IMR-90 (cell line): ENCODE measurements at regions not wholly inside any gene's neighbourhood (a gene's known extent, or its start where the extent isn't known, plus 50 kb on each side); places are given as distances from the start of the nearest gene placed in this dataset.

Experiments used
- ATAC-seq: fragments of 200-7000 bp; cut with Tn5 transposase; 2 replicates; pipeline ENCODE4 v1.9.1; 2020; ENCODE audit warnings: low read depth, mild to moderate bottlenecking, moderate library complexity
- BruUV-seq: library from RNA; stranded (reverse); fragments of 400-500 nt; replicated peaks from 2 replicates; lab custom pipeline; 2021; lab: Mats Ljungman, UMichigan
- CTCF ChIA-PET: fragments of 300-600 bp; formaldehyde crosslinking; extraction: SDS; loops from one replicate; lab custom pipeline; 2021; ENCODE audit warnings: antibody characterized with exemption; lab: Yijun Ruan, JAX
- POLR2A ChIA-PET: fragments of 300-600 bp; sonication (Branson Sonifier 250); formaldehyde crosslinking; loops from one replicate; lab custom pipeline; 2022; ENCODE audit warnings: antibody characterized with exemption; ENCODE audit not compliant: unreplicated experiment; lab: Charles Lee
- DNase-seq: peaks from one replicate; pipeline ENCODE4 v3.0.0; 2013
- H2AFZ ChIP-seq: replicated peaks from 2 replicates; pipeline ENCODE3; 2013; ENCODE audit warnings: low read length, mild to moderate bottlenecking; ENCODE audit not compliant: poor library complexity
- H2AK5ac ChIP-seq: 2 replicates; pipeline ENCODE4 v1.6.1; 2013; ENCODE audit warnings: low read depth, low read length, inconsistent platforms
- H2AK9ac ChIP-seq: replicated peaks from 2 replicates; pipeline ENCODE3; 2013; ENCODE audit warnings: mild to moderate bottlenecking, low read depth, low read length, moderate library complexity; ENCODE audit not compliant: poor library complexity
- H2BK120ac ChIP-seq: 2 replicates; pipeline ENCODE4 v1.6.1; 2013; ENCODE audit warnings: low read depth, low read length, inconsistent platforms
- H2BK15ac ChIP-seq: 3 replicates; pipeline ENCODE4 v1.6.1; 2013; ENCODE audit warnings: low read depth, low read length, inconsistent platforms
- H2BK20ac ChIP-seq: 2 replicates; pipeline ENCODE4 v1.6.1; 2013; ENCODE audit warnings: low read depth, mild to moderate bottlenecking, inconsistent platforms, low read length, moderate library complexity
- H2BK5ac ChIP-seq: 2 replicates; pipeline ENCODE4 v1.6.1; 2013; ENCODE audit warnings: mild to moderate bottlenecking, low read depth, low read length, inconsistent platforms; ENCODE audit not compliant: poor library complexity, severe bottlenecking
- H3K14ac ChIP-seq: replicated peaks from 2 replicates; pipeline ENCODE4 v1.6.1; 2013; ENCODE audit warnings: low read depth, low read length, inconsistent platforms
- H3K18ac ChIP-seq: 2 replicates; pipeline ENCODE4 v1.6.1; 2013; ENCODE audit warnings: low read depth, low read length, control low read depth
- H3K23ac ChIP-seq: 2 replicates; pipeline ENCODE4 v1.6.1; 2013; ENCODE audit warnings: low read depth, low read length, inconsistent platforms
- H3K27ac ChIP-seq: 2 replicates; pipeline ENCODE4 v1.5.1; 2013; ENCODE audit warnings: mild to moderate bottlenecking, control low read depth, low read length; ENCODE audit not compliant: insufficient read depth
- H3K27me3 ChIP-seq: 2 replicates; pipeline ENCODE4 v1.6.1; 2013; ENCODE audit warnings: low read length; ENCODE audit not compliant: control insufficient read depth, insufficient read depth
- H3K36me3 ChIP-seq: 2 replicates; pipeline ENCODE4 v1.6.1; 2013; ENCODE audit warnings: low read length, mixed read lengths; ENCODE audit not compliant: control insufficient read depth, insufficient read depth
- H3K4ac ChIP-seq: 2 replicates; pipeline ENCODE4 v1.6.1; 2013; ENCODE audit warnings: low read depth, low read length, inconsistent platforms
- H3K4me1 ChIP-seq: 2 replicates; pipeline ENCODE4 v1.6.1; 2013; ENCODE audit warnings: low read length, mixed read lengths; ENCODE audit not compliant: control insufficient read depth, insufficient read depth
- H3K4me2 ChIP-seq: 2 replicates; pipeline ENCODE4 v1.6.1; 2013; ENCODE audit warnings: low read depth, mild to moderate bottlenecking, control low read depth, low read length, moderate library complexity
- H3K4me3 ChIP-seq: 2 replicates; pipeline ENCODE4 v1.5.1; 2013; ENCODE audit warnings: low read depth, mild to moderate bottlenecking, control low read depth, low read length, moderate library complexity; ENCODE audit not compliant: insufficient read depth
- H3K56ac ChIP-seq: 2 replicates; pipeline ENCODE4 v1.6.1; 2013; ENCODE audit warnings: low read length, inconsistent platforms; ENCODE audit not compliant: insufficient read depth; ENCODE audit errors: extremely low read depth
- H3K79me1 ChIP-seq, 2 experiments: 2 replicates each; pipeline ENCODE4 v1.6.1; 2013; ENCODE audit warnings: low read length in 2 of 2, inconsistent platforms in 1 of 2, low read depth in 1 of 2
- H3K9ac ChIP-seq: 2 replicates; pipeline ENCODE4 v1.6.1; 2013; ENCODE audit warnings: low read depth, low read length, control low read depth
- H3K9me1 ChIP-seq: 2 replicates; pipeline ENCODE4 v1.6.1; 2013; ENCODE audit warnings: low read length, inconsistent platforms; ENCODE audit not compliant: insufficient read depth
- H3K9me3 ChIP-seq: 2 replicates; pipeline ENCODE4 v1.6.1; 2013; ENCODE audit warnings: low read length; ENCODE audit not compliant: control insufficient read depth, insufficient read depth
- H4K20me1 ChIP-seq: 2 replicates; pipeline ENCODE4 v1.6.1; 2013; ENCODE audit warnings: low read length, inconsistent platforms; ENCODE audit not compliant: insufficient read depth
- H4K5ac ChIP-seq: 2 replicates; pipeline ENCODE4 v1.6.1; 2013; ENCODE audit warnings: mild to moderate bottlenecking, low read depth, low read length, control low read depth
- H4K8ac ChIP-seq, 2 experiments: 2 replicates each; pipeline ENCODE4 v1.6.1; 2013; ENCODE audit warnings: low read depth in 2 of 2, low read length in 2 of 2, control low read depth in 1 of 2, inconsistent platforms in 1 of 2
- H4K91ac ChIP-seq: 2 replicates; pipeline ENCODE4 v1.6.1; 2013; ENCODE audit warnings: low read depth, low read length, inconsistent platforms; ENCODE audit not compliant: insufficient read depth
- BHLHE40 ChIP-seq: fragments of 150-350 bp; IDR thresholded peaks from 2 replicates; pipeline ENCODE4 v1.6.1; 2016; ENCODE audit warnings: mild to moderate bottlenecking, low read depth, low read length
- FOS ChIP-seq: fragments of 150-350 bp; IDR thresholded peaks from 2 replicates; pipeline ENCODE4 v1.6.1; 2016; ENCODE audit warnings: low read depth, low read length
- NFE2L2 ChIP-seq: fragments of 150-350 bp; IDR thresholded peaks from 2 replicates; pipeline ENCODE4 v1.6.1; 2016; ENCODE audit warnings: low read depth, mild to moderate bottlenecking, low read length
- POLR2A ChIP-seq: IDR thresholded peaks from 2 replicates; pipeline ENCODE4 v1.6.1; 2012; ENCODE audit warnings: mild to moderate bottlenecking, low read depth, low read length
- RFX5 ChIP-seq: IDR thresholded peaks from 2 replicates; pipeline ENCODE4 v1.8.0; 2012; ENCODE audit warnings: low read depth, mild to moderate bottlenecking, low read length, moderate library complexity
- dilution Hi-C: fragments of 300-500 bp; cut with HindIII; formaldehyde crosslinking; loops from one replicate; pipeline ENCODE4 v1.14.3; 2018; ENCODE audit warnings: low sequenced_read_pairs; ENCODE audit not compliant: unreplicated experiment
- in situ Hi-C: fragments of 300-500 bp; cut with MboI; formaldehyde crosslinking; loops from 3 replicates; pipeline ENCODE4 v1.14.3; 2019; ENCODE audit warnings: low sequenced_read_pairs, inconsistent platforms, mixed read lengths
- intact Hi-C: fragments of 100-400 bp; cut with micrococcal nuclease; formaldehyde crosslinking; loops from 2 replicates; pipeline ENCODE4 v1.10.0; 2022
- TF ChIP-seq, protein P1 (sequence below): fragments of 150-350 bp; IDR thresholded peaks from 2 replicates; pipeline ENCODE4 v1.6.1; 2017; ENCODE audit warnings: mild to moderate bottlenecking, antibody characterized with exemption, low read length, low read depth
- TF ChIP-seq, protein P2 (sequence below): fragments of 150-350 bp; IDR thresholded peaks from 2 replicates; pipeline ENCODE4 v1.6.1; 2016; ENCODE audit warnings: low read depth, mild to moderate bottlenecking, low read length, moderate library complexity, borderline replicate concordance

DNA sequence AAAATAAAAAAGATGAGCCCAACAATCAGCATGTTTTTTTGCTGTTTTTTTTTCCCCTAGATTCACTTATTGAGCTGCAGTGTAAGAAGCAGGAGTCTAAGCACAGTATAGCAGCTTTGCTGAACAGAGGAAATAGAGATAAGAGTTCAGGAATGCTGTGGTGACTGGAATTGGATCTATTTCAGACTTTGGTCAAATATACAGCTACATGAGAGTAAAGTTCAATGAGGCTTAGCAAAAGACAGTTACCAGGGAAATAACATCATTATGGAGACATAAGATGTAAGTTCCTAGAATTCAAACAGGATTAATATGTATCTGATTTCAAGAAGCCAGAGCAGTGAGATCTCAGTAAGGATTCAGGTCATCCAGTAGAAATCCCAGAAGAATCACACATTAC lies 613.0 kb downstream of the RPS29 start:
- Histone ChIP-seq H2AK5ac (no peak overlapping the region), H3K27ac (no peak overlapping the region), H2BK5ac (no peak overlapping the region), H2AFZ (no peak overlapping the region), H3K27me3 (no peaks in the 10 kb centered on the region), H3K36me3 (no peaks in the 10 kb centered on the region), H4K91ac (no peak overlapping the region), H4K8ac (no peak overlapping the region), H2BK120ac (no peak overlapping the region), H3K79me1 (no peaks in the 10 kb centered on the region), H3K56ac (no peak overlapping the region), H2AK9ac (no peak overlapping the region), H3K4me3 (no peak overlapping the region), H3K9ac (no peak overlapping the region), H4K5ac (no peak overlapping the region), H4K20me1 (no peaks in the 10 kb centered on the region), H2BK20ac (no peak overlapping the region), H3K14ac (no peak overlapping the region), H3K4me2 (no peak overlapping the region), H3K9me1 (no peaks in the 10 kb centered on the region), H3K4ac (no peak overlapping the region), H3K23ac (no peak overlapping the region), H2BK15ac (no peak overlapping the region), H3K9me3 (no peaks in the 10 kb centered on the region), H3K18ac (no peak overlapping the region), H3K4me1 (no peaks in the 10 kb centered on the region)
- TF ChIP-seq, protein P1, sequence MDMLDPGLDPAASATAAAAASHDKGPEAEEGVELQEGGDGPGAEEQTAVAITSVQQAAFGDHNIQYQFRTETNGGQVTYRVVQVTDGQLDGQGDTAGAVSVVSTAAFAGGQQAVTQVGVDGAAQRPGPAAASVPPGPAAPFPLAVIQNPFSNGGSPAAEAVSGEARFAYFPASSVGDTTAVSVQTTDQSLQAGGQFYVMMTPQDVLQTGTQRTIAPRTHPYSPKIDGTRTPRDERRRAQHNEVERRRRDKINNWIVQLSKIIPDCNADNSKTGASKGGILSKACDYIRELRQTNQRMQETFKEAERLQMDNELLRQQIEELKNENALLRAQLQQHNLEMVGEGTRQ = no peak
- TF ChIP-seq NFE2L2 (no peak), FOS (no peak), BHLHE40 (no peak), RFX5 (no peak), POLR2A (no peak)
- TF ChIP-seq, protein P2, sequence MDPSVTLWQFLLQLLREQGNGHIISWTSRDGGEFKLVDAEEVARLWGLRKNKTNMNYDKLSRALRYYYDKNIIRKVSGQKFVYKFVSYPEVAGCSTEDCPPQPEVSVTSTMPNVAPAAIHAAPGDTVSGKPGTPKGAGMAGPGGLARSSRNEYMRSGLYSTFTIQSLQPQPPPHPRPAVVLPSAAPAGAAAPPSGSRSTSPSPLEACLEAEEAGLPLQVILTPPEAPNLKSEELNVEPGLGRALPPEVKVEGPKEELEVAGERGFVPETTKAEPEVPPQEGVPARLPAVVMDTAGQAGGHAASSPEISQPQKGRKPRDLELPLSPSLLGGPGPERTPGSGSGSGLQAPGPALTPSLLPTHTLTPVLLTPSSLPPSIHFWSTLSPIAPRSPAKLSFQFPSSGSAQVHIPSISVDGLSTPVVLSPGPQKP = no peak
- dilution Hi-C loops = no loop called here
- DNase-seq = peak; percentile 70
- intact Hi-C loops = no loop called here
- POLR2A ChIA-PET = no interaction called here
- CTCF ChIA-PET = no interaction called here
- in situ Hi-C loops = no loop called here
- ATAC-seq = peak; percentile 83
- BruUV-seq = no TSS peak
